ENCODE measurements at regions not wholly inside any gene's neighbourhood (a gene's known extent, or its start where the extent isn't known, plus 50 kb on each side); places are given as distances from the start of the nearest gene placed in this dataset.

- no peak for TF ChIP-seq CTCF (conservative IDR thresholded peaks at IDR 0.05)
- no peak overlapping the region; the same call in 1 of the 2 replicates for H3K27ac ChIP-seq
Measured at GRCh38 chr18:3328532-3328931, 66.6 kb downstream of the MYL12B start.

- no peak for TF ChIP-seq CTCF (conservative IDR thresholded peaks at IDR 0.05)
- H3K27ac ChIP-seq: no peak overlapping the region; the same call in 1 of the 2 replicates
Measured at GRCh38 chr18:3329471-3329870, 67.5 kb downstream of the MYL12B start.

GRCh38 chr18:3329872-3330271 lies 67.9 kb downstream of the MYL12B start:
- H3K27ac ChIP-seq: no peak overlapping the region
- TF ChIP-seq CTCF (conservative IDR thresholded peaks at IDR 0.05): no peak

- no peak for TF ChIP-seq CTCF (conservative IDR thresholded peaks at IDR 0.05)
- H3K27ac ChIP-seq: no peak overlapping the region
Measured at GRCh38 chr18:3330622-3331021, 68.7 kb downstream of the MYL12B start.

- no peak overlapping the region for H3K27ac ChIP-seq
- TF ChIP-seq CTCF (conservative IDR thresholded peaks at IDR 0.05): no peak
Measured at GRCh38 chr18:3332376-3332775, 70.4 kb downstream of the MYL12B start.

- no peak overlapping the region for H3K27ac ChIP-seq
- no peak for TF ChIP-seq CTCF (conservative IDR thresholded peaks at IDR 0.05)
Measured at GRCh38 chr18:3333056-3333720, 71.3 kb downstream of the MYL12B start.

- TF ChIP-seq CTCF (conservative IDR thresholded peaks at IDR 0.05): no peak
- no peak overlapping the region for H3K27ac ChIP-seq
Measured at GRCh38 chr18:3333721-3334386, 71.9 kb downstream of the MYL12B start.

Data from VCaP (cell line).